Smooth muscle cell (in vitro differentiated cells): ENCODE measurements at regions not wholly inside any gene's neighbourhood (a gene's known extent, or its start where the extent isn't known, plus 50 kb on each side); places are given as distances from the start of the nearest gene placed in this dataset.

Experiments used
- DNase-seq: peaks from one replicate; lab custom pipeline; 2025; ENCODE audit not compliant: unreplicated experiment; lab: John Stamatoyannopoulos, UW
- H2AFZ ChIP-seq: fragments of 200-600 bp; sonication (generic); 2 replicates; pipeline ENCODE4 v1.6.0; 2016; ENCODE audit warnings: antibody characterized with exemption, low read depth, mild to moderate bottlenecking
- H3F3A ChIP-seq: fragments of 200-600 bp; sonication (generic); 2 replicates; pipeline ENCODE4 v1.6.0; 2017; ENCODE audit warnings: antibody characterized with exemption, low read depth
- H3K27ac ChIP-seq: fragments of 200-600 bp; sonication (generic); 2 replicates; pipeline ENCODE4 v1.5.1; 2016; ENCODE audit warnings: low read depth, mild to moderate bottlenecking
- H3K27me3 ChIP-seq: fragments of 200-600 bp; sonication (generic); 2 replicates; pipeline ENCODE4 v1.6.1; 2016; ENCODE audit warnings: low read depth, mild to moderate bottlenecking
- H3K36me3 ChIP-seq: fragments of 200-600 bp; sonication (generic); 2 replicates; pipeline ENCODE4 v1.5.1; 2016; ENCODE audit warnings: low read depth
- H3K4me1 ChIP-seq: fragments of 200-600 bp; sonication (generic); 2 replicates; pipeline ENCODE4 v1.5.1; 2016; ENCODE audit warnings: low read depth
- H3K4me2 ChIP-seq: fragments of 200-600 bp; sonication (generic); 2 replicates; pipeline ENCODE4 v1.6.0; 2016; ENCODE audit warnings: mild to moderate bottlenecking
- H3K4me3 ChIP-seq: fragments of 200-600 bp; sonication (generic); 2 replicates; pipeline ENCODE4 v1.5.1; 2016; ENCODE audit warnings: mild to moderate bottlenecking
- H3K79me2 ChIP-seq: fragments of 200-600 bp; sonication (generic); 2 replicates; pipeline ENCODE4 v1.6.0; 2016; ENCODE audit warnings: low read depth, mild to moderate bottlenecking
- H3K9ac ChIP-seq: fragments of 200-600 bp; sonication (generic); 2 replicates; pipeline ENCODE4 v1.6.0; 2016; ENCODE audit warnings: low read depth
- H3K9me3 ChIP-seq: fragments of 200-600 bp; sonication (generic); replicated peaks from 2 replicates; pipeline ENCODE4 v1.5.1; 2016; ENCODE audit warnings: low read depth
- H4K20me1 ChIP-seq: fragments of 200-600 bp; sonication (generic); 2 replicates; pipeline ENCODE4 v1.6.0; 2016; ENCODE audit warnings: low read depth
- WGBS: methylation state at CpG from one replicate; pipeline ENCODE4 v1.1.7; 2016; ENCODE audit warnings: low lambda C conversion rate; 5-methylcytosine and 5-hydroxymethylcytosine counted together
- TF ChIP-seq, protein P1 (sequence below): fragments of 200-600 bp; sonication (generic); IDR thresholded peaks from 2 replicates; pipeline ENCODE4 v1.5.1; 2017; ENCODE audit warnings: borderline replicate concordance, mild to moderate bottlenecking, antibody characterized with exemption; ENCODE audit not compliant: insufficient read depth, poor library complexity, severe bottlenecking

DNA sequence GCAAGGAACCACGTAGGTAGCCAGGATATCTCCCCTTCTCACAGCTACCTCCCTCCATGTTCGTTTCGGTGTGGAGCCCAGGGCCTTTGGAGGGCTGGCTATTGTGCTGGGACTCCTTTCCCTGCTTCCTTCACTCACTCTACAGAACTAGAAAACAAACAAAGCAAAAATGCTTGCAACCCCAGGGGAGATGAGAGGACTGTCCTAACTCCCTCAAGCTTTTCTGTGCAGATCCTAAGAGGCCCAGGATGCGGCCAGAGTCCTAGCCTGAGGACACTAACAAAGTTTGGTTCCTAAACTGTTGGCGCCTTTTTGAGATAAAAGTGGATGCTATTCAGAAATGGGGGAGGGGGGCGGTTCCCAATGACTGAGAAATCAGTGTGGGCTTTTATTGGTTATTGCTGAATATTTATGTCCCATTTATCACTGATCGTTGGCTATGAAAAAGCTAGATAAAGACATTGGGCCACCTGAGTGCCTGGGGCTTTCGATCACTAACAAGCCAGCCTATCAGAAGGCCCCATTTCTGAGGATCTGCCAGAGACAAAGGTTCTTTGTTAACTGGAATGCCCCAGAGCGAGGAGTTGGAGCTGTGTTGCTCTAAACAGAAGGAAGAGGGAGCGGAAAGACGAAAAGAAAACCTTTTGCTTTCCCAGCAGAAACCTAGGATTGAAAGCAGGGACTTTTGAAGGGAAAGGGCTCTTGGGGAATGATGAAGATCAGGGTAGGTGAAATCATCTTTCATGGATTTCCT, 95.2 kb upstream of the EGR2 start:
- peaks cover 6% of the 10 kb centered on the region for H3K4me1 ChIP-seq
- no peak overlapping the region for H3K4me2 ChIP-seq
- no peak for DNase-seq
- H4K20me1 ChIP-seq, result no peaks in the 10 kb centered on the region
- H3K36me3 ChIP-seq, result no peaks in the 10 kb centered on the region
- H3K9me3 ChIP-seq, result no peaks in the 10 kb centered on the region
- no peak overlapping the region for H3K27ac ChIP-seq
- WGBS, result 86% methylated on average over 11 of the region's 11 CpGs
- no peak overlapping the region for H3K4me3 ChIP-seq
- TF ChIP-seq, protein P1, sequence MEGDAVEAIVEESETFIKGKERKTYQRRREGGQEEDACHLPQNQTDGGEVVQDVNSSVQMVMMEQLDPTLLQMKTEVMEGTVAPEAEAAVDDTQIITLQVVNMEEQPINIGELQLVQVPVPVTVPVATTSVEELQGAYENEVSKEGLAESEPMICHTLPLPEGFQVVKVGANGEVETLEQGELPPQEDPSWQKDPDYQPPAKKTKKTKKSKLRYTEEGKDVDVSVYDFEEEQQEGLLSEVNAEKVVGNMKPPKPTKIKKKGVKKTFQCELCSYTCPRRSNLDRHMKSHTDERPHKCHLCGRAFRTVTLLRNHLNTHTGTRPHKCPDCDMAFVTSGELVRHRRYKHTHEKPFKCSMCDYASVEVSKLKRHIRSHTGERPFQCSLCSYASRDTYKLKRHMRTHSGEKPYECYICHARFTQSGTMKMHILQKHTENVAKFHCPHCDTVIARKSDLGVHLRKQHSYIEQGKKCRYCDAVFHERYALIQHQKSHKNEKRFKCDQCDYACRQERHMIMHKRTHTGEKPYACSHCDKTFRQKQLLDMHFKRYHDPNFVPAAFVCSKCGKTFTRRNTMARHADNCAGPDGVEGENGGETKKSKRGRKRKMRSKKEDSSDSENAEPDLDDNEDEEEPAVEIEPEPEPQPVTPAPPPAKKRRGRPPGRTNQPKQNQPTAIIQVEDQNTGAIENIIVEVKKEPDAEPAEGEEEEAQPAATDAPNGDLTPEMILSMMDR, result no peak
- peak overlapping the region; percentile 45 for H2AFZ ChIP-seq
- no peaks in the 10 kb centered on the region for H3K27me3 ChIP-seq
- no peak overlapping the region for H3K9ac ChIP-seq
- no peaks in the 10 kb centered on the region for H3K79me2 ChIP-seq
- H3F3A ChIP-seq, result no peaks in the 10 kb centered on the region

DNA sequence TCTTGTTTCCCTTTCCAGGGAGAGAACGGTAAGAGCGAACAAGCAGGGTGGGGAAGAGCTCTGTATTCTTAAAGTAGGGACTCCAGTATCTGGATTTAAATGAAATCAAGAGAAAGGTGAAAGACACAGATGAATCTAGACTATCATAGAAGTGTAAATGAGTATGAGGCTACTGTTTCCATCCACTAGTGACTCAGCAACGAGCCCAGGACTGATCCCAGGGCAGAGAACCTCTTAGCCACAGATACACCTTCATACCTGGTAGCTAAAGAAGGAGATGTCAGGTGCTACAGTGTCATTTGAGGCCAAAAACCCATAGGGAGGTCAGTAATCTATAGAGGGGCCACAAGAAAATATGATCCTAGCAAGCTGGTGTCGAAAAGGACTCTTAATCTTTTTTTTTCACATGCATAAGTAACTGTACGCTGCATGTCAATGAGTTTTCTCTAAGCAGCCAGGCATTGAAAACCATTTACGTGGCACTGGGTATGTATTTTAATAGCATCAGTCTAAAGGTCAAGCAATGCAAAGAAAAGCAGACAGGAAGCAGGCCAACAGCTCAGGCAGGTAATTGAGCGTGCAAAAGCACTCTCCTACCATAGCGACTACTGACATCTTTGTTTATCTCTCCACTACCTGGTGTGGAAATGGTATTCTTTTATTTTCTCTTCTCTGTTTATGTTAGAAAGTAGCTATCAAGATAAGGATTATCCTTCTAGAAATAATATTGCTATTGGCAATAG, 91.5 kb upstream of the EGR2 start:
- no peaks in the 10 kb centered on the region for H3K79me2 ChIP-seq

DNA sequence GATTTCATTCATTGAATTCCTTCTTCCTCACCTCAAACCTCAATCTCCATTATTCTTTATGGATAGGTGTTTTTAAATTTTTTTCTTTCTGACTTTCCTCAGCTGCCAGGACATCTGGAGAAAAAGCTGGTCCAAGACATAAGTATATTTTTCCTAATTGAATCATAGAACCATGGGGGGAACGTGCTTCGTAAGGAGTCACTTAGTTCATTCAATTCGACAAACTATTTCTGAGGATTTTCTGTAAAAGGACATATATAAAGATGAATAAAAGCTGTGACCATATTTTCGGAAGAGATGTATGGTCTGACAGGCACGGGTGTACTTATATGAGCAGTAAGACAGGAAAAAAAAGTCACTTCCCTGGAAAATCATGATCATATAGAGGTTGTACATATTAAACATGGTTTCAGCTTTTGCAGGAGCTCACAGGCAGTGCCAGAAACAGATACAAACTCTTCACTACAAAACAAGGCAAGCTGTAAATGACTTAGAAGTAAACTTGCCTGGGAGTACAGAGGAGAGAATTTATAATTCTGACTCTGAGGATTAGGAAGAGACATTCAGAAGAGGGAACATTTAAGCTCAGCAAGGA, 88.2 kb upstream of the EGR2 start:
- no peak overlapping the region for H3K27ac ChIP-seq
- no peak overlapping the region for H3K4me2 ChIP-seq

More for the DNA sequence above, 91.5 kb upstream of the EGR2 start:
- Histone ChIP-seq H3K4me2 (no peak overlapping the region), H3K27me3 (no peaks in the 10 kb centered on the region), H3K4me3 (no peak overlapping the region), H2AFZ (no peak overlapping the region), H3K27ac (no peak overlapping the region), H3K4me1 (peaks cover 6% of the 10 kb centered on the region), H3F3A (no peaks in the 10 kb centered on the region), H3K9me3 (no peaks in the 10 kb centered on the region), H3K9ac (no peak overlapping the region), H3K36me3 (no peaks in the 10 kb centered on the region), H4K20me1 (no peaks in the 10 kb centered on the region)
- WGBS, result 84% methylated on average over 8 of the region's 8 CpGs
- DNase-seq, result no peak
- TF ChIP-seq, protein P1, result no peak

More for the DNA sequence above, 88.2 kb upstream of the EGR2 start:
- no peaks in the 10 kb centered on the region for H3K79me2 ChIP-seq
- DNase-seq, result no peak
- TF ChIP-seq, protein P1, result no peak
- H3K9me3 ChIP-seq, result no peaks in the 10 kb centered on the region
- no peaks in the 10 kb centered on the region for H3K27me3 ChIP-seq
- no peaks in the 10 kb centered on the region for H3K36me3 ChIP-seq
- 91% methylated on average over 5 of the region's 5 CpGs for WGBS
- H2AFZ ChIP-seq, result no peak overlapping the region
- H3F3A ChIP-seq, result no peaks in the 10 kb centered on the region
- H3K4me3 ChIP-seq, result no peak overlapping the region
- H3K4me1 ChIP-seq, result no peaks in the 10 kb centered on the region
- H4K20me1 ChIP-seq, result no peaks in the 10 kb centered on the region
- no peak overlapping the region for H3K9ac ChIP-seq
